ENCODE measurements at regions not wholly inside any gene's neighbourhood (a gene's known extent, or its start where the extent isn't known, plus 50 kb on each side); places are given as distances from the start of the nearest gene placed in this dataset.
"Not testable (repeated sequence)": the region's sequence is repeated elsewhere in the genome, so short reads cannot be mapped to it uniquely, and the experiment has no call there.

DNA sequence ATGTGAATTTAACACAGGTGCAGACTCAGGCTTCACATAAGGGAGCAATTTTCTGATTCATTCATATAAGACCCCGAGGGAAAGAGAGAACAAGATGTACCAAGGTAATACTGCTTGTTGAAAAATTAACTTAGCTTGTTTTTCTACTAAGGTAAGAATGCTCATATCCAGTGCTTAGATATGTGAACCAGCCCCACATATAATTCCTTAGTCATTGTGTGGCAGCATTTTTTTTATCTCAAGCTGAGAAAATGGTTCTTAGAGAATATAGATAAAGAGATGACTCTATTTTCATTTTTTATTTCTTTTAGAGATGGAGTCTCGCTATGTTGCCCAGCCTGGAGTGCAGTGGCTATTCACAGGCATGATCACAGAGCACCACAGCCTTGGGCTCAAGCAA, 121.8 kb upstream of the SEM1 start:
- FAIRE-seq = no peak

DNA sequence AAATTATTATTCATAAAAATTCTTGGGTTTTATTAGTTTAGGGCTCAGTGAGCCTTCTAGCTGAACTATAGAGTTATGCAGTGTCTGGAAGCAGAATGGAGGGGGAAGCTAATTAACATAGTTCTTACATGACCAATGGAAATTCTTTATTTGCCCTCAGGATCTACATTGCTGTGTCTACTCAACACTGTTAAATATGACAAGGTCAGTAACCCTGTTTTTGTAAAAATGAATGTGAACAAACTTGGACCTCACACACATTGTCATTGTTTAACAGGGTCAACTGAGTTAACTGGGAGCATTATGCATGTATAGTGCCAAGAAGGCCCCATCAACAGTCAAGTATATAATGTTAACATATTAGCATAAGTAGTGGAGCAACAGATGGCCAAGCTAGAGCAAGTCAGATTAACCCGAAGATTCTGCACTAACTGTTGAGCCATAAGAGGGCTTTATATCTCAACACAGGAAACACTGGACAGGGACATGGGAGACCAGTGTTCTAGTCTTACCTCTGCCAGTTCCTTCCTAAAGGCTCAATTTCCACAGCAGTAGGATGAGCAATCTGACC, 122.5 kb upstream of the SEM1 start:
- FAIRE-seq = no peak

GRCh38 chr7:96833676-96834453, 124.2 kb upstream of the SEM1 start:
- no peak for FAIRE-seq

- no peak for FAIRE-seq
These were observed 126.8 kb upstream of the SEM1 start for GRCh38 chr7:96836456-96836855.

DNA sequence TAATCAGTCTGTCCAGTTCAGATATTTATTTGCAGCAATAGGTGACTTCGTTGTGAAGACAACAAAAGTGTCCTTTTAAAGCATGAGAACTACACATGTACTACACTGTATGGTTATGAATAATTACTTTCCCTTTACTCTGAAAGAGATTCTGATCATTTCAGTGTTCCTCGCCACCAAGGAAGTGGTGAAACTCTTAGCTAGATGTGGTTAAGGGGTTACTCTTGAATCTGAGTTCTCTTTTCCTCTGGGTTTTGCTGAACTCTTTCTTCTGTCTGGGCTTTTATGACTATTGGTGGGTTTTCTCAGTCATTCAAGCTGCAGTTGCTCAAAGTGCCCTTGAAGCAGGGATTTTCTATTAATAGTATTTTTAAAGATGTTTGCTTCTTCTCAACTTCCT, 127.9 kb upstream of the SEM1 start:
- no peak for FAIRE-seq

GRCh38 chr7:96838481-96838880, 128.8 kb upstream of the SEM1 start:
- no peak for FAIRE-seq

GRCh38 chr7:96855139-96855538, 145.5 kb upstream of the SEM1 start:
- no peak for FAIRE-seq

- no peak for FAIRE-seq
These were observed 146.0 kb upstream of the SEM1 start for GRCh38 chr7:96855691-96856090.

DNA sequence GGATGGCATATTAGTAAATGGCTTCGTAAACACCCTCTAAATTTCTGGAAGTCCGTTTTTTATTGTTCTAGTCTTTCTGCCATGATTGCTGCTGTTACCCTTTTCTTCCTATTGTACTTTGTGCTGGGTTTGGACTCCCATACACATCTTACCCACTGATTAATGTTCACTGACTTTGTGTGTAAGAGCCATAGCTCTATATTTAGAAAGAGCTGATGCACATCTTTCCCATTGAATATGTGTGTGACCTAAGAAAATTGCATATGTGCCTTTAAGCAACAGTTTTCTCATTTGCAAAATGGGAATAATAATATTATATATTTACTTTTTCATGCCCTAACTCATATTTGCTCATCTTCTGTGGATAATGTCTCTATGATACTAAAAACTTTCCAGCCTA, 135.8 kb upstream of the DLX6 start:
- FAIRE-seq = no peak

- no peak for FAIRE-seq
These were observed 135.2 kb upstream of the DLX6 start for GRCh38 chr7:96870185-96870584.

DNA sequence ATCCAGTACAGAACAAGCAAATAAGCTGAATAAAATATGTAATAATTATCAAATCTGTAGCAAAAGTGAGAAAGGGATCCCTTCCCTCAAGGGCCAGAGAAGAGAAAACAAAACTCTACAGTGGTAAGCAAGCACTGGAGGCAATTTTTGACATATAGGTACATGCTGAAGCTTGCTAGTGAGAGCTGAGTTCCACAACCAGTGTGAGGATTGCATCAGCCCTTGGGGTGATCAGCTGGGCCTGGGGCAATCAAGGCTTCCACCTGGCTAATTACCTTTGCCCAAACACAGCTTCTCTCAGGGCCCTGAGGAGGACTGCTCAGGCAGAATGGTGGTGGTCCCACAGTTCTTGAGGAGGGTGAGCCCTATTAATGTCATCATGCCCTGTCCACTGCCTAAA, 134.4 kb upstream of the DLX6 start:
- FAIRE-seq = no peak

- no peak for FAIRE-seq
These were observed 117.9 kb upstream of the DLX6 start for GRCh38 chr7:96887426-96887825.

DNA sequence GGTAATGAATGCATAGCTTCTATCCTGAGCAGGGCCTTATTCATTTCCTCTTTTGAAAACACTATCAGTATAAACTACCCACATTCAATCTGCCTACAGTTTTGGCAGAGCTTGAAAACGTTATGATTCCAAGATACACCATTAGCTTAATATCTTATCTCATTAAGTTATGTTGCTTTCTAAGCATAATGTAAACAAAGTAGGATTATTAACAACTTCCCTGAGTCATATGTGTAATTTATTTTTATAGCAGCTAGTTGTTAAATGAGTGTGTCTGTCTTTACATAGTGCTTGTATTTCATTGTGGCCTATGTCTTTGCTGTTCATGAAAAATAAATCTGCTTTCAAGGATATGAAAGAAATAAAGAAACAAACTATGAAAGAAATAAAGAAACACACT, 106.2 kb upstream of the DLX6 start:
- FAIRE-seq = no peak

DNA sequence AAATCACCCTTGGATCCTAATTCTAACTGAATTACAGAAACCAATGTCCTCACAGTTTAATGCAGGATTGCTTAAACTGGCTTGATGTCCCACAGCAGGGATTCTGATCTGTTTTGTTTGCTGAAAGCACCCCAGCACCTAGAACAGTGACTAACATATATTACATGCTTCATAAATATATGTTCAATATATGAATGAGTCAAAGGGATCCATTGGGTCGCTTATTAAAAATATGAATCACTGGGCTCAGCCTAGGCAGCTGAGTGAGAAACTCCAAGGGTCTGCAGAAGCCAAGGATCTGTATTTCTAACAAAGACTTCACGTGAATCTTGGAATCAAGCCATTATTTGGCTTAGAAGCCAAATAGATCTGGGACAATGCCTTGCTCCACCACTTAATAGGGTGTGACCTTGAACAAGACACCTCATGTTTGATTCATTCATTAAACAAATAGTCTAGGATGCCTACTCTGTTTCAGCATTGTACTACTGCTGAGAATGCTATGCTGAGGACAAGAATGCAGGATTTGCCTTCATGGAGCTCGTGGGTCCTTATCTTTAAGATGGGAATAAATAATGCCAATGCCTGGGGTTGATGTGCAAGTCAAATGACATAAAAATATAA, 103.4 kb upstream of the DLX6 start:
- no peak for FAIRE-seq

- FAIRE-seq = no peak
These were observed 101.4 kb upstream of the DLX6 start for GRCh38 chr7:96903906-96904305.

GRCh38 chr7:96910486-96910885, 94.9 kb upstream of the DLX6 start:
- FAIRE-seq = no peak

DNA sequence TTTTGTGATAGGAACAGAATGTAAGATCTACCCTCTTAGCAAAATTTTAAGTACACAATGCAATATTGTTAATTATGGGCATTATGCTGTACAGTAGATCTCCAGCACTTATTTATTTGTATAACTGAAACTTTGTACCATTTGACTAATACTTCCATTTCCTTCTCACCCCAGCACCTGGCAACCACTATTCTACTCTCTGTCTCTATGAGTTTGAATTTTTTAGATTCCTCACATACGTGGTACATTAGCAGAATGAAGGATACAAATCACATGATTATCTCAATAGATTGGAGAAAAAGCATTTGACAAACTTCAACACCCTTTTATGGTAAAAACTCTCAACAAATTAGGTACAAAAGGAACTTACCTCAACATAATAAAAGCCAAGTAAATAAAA, 90.3 kb upstream of the DLX6 start:
- FAIRE-seq = no peak

- no peak for FAIRE-seq
These were observed 85.3 kb upstream of the DLX6 start for GRCh38 chr7:96920064-96920463.

- FAIRE-seq = no peak
These were observed 84.6 kb upstream of the DLX6 start for GRCh38 chr7:96920713-96921112.

DNA sequence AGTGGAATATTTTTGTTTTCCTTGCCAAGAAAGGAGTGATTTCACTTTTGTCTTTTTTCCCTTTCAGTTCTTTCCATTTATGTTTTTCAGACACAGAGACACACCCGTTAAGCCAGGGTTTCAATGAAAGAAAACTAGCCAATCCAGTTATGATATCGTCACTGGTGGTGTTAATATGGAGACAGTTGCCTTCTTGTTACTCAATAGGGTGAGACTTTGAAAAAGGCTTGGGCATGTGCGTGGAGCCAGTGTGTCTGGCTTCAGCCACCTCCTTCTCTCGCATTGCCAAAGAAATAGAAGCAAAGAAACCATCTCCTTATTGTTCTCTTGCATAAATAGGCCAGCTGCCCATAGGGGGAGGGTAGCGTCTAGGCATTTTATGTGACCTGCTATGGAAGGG, 84.1 kb upstream of the DLX6 start:
- no peak for FAIRE-seq

- FAIRE-seq = no peak
These were observed 83.6 kb upstream of the DLX6 start for GRCh38 chr7:96921771-96922170.

DNA sequence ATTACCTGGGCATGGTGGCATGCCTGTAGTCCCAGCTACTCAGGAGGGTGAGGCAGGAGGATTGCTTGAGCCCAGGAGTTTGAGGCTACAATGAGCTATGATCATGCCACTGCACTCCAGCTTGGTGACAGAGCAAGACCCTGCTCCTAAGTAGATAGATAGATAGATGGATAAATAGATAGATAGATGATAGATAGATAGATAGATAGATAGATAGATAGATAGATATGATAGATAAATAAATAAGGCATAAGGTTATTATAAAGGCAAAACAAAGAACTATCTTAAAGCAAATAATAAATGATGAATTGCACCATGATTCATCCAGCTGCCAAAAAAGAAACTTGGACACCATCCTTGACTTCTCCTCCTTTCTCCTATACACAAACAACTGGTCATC, 82.0 kb upstream of the DLX6 start:
- FAIRE-seq = not testable (repeated sequence)

- no peak for FAIRE-seq
These were observed 78.2 kb upstream of the DLX6 start for GRCh38 chr7:96927131-96927530.

DNA sequence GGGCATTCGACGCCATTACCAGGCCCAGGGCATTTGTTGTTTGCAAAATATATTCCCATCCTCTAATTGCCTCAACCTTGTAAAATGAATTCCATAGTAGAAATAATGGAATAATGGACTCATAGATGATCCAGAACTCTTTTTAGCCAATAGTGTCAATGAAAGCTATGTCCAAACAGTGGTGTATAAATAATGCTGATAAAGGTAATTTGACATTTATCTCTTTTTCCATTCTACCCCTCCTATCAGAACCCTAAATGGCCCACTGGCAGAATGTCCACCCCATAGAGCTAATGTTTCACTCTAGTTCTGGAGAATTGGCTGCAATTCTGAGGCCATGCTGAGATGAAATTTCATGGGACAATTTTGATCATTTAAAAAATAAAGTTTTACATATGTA, 76.4 kb upstream of the DLX6 start:
- no peak for FAIRE-seq

DNA sequence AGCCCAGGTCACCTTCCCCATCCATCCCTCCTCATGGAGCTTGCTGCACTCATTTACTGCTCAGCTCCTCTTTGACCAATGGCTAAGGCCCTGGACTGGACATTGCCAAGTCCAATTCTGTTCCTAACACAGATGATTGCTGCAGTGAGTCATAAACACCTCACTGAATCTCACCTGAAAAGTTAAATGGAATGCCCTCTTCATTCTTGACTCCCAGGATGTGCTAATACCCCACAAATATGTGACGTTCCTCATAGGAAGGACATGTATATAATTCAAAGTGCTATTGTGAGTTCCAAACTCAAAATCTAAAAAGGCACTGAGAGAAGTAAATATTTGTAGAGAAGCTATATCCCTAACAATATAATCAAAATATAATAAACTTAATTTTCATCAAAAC, 73.5 kb upstream of the DLX6 start:
- no peak for FAIRE-seq

Measured in islet of Langerhans (tissue), 1 donor.